Activated T-cell treated with anti-CD3 and anti-CD28 coated beads, Interleukin-2, amount 50 U/mL, for 48 hours (primary cell): ENCODE measurements at regions not wholly inside any gene's neighbourhood (a gene's known extent, or its start where the extent isn't known, plus 50 kb on each side); places are given as distances from the start of the nearest gene placed in this dataset.

Experiments used
- DNase-seq, 2 experiments: peaks; one replicate each; pipeline ENCODE4 v3.0.0-alpha.2; 2020

DNA sequence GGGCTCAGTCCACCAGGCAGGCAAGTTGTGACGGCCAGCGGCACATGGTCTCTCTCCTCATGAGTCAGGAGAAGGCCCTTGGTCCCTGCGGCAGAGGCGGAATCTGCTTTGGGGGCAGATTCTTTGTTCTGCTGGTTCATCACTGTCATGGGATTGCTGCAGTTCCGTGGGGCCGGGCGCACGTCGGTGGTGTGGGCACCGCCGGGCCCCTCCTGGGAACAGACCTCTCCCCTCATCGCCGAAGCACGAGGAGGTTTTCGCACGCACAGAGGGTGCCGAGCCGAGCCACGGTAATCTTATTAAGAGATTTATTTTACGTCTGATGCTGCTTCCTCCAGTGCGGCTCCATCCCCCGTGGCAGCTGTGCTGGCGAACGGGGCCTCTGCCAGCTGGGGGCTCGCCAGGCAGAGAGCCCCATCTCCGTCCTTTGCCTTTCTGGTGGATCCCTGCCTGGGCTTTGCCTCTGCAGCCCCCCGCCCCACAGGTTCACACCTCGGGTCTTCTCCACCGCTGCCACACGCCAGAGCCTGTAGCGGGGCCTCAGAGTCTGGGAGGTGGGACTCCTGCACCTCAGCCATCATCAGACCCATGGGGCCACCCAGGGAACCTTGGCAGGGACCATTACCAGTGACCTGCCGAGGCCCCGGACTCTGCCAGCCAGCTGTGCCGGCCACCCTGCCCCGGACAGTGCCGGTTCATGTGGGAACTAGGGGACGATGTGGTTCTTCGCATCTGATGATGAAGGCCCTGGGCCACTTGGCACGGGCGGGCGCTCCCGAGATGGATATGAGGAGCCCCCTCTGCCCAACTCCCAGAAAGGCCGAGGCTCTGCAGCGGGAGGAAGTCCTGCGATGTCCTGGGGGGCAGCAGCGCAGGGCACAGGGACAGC is 86.7 kb upstream of the NKX1-1 start:
- no peak for DNase-seq

DNA sequence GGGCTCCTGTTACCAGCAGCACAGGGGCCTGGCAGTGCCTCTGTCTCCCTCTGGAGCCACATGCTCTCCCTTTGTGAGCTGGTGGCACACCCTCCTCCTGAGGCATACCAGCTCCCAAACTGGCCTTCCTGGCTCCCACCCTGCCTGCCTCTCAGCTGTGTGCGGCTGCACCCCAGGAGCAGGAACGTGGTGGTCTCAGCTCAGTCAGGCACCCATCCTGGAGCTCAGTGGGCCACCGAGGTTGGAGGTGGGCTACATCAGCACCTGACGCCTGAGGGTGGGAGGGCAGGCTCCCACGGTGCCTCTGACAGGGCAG is 85.9 kb upstream of the NKX1-1 start:
- no peak for DNase-seq

DNA sequence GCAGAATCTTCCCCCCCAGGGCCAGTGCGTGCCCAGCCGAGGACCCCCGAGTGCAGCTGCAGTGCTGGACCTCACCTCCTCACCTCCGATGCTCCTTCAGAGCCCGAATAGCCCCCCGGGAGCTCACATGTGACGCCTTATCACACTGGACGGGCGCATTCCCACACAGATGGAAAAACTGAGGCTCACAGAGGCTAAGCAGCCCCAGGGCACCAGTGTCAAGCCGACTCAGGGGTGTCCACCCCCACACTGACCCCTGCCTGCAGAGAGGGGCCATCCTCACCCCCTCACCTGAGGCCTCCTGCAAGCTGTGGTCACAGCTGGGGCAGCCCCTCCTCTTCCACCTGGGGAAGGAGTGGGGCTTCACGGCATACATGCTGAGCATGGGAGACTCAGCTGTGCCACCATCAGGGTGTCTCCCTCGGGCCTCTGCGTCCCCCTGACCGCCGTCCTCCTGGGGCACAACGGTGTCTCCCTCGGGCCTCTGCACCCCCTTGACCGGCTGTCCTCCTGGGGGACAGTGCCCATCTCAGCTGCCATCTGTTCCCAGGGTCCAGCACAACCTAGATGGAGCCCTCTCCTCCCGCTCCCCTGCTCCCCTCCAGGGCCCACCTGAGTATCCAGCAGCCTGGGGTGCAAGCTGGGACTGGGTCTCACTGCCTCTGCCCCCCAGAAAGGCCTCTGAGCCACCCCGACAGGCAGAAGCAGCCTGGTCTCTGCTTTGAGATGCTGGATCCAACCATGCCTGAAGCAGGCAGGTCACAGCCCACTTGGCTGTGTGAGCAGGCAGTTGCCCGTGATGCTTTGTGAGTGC is 85.3 kb upstream of the NKX1-1 start:
- DNase-seq, result no peak

DNA sequence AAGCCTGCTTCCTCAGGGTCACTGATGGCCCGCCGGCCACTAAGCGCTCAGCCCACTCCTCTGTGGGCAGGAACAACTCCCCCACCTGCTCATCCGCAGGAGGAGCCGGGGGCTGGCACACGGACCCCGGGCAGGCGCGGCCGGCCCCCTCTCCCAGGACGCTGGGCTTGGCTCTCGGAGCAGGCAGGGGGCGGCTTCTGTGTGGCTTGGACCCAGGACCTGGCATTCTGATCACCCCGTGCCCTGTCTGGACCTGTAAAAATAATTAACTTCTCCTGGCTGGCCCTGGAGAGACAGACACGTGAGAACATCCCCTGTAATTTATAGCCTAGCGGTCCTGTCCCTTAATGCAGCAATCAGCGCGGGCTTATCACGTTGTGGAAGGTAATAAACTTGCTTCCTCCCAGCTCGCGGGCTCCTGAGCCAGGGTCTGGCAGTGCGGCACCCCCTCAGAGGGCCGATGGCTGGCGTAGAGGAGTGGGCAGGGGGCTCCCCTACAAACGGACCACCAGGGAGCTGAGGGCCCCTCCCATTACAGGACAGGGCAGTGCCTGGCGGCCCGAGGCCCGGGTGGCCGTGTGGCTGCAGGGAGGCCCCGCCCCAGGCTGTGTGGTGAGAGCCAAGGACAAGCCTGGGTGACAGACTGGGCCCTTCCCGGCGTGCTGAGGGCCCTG is 84.5 kb upstream of the NKX1-1 start:
- no peak for DNase-seq

DNA sequence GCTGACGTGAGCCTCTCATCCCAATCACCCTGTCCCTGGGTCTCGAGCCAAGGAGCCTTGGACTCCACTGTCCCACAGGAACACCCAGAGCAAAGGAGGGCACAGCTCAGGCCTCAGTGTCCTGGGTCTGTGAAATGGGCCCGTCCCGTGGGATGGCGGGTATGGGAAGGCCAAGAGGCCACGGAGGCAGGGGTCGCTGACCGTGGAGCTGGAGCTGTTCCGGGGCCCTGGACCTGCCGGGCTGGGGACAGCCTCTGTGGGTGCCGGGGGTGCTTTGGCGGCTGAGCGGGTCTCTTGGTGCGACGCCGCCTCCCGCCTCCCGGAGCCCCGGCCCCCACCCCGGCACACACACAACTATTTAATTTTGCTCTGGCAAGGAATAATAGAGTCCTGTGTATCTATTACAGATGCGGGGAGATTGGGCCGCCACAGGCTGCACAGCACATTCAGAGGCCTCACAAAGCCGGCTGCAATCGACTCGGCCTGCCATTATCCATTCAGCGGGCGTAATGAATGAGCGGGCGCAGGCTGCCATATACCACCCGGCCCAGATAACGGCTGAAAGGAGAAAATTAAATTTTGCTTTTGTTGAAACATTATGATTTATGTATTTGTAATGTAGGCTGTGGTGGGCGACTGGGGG is 83.9 kb upstream of the NKX1-1 start:
- DNase-seq, result no peak

DNA sequence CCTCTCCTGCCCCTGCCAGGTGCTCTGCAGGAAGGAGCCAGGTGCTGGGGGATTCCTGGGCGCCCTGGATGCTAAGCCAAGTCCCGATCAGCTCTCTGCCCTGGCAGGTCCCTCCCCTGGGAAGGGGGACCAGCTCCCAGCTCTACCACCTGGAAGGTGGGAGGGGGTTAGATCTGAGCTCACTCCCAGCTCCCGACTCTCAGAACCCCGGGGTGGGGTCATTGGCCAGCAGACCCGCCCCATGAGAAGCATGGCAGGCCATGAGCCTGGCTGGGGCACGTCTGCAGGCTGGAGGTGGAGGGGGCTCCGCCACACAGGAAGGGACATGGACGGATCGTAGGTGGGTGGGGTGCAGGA is 83.4 kb upstream of the NKX1-1 start:
- no peak for DNase-seq

DNA sequence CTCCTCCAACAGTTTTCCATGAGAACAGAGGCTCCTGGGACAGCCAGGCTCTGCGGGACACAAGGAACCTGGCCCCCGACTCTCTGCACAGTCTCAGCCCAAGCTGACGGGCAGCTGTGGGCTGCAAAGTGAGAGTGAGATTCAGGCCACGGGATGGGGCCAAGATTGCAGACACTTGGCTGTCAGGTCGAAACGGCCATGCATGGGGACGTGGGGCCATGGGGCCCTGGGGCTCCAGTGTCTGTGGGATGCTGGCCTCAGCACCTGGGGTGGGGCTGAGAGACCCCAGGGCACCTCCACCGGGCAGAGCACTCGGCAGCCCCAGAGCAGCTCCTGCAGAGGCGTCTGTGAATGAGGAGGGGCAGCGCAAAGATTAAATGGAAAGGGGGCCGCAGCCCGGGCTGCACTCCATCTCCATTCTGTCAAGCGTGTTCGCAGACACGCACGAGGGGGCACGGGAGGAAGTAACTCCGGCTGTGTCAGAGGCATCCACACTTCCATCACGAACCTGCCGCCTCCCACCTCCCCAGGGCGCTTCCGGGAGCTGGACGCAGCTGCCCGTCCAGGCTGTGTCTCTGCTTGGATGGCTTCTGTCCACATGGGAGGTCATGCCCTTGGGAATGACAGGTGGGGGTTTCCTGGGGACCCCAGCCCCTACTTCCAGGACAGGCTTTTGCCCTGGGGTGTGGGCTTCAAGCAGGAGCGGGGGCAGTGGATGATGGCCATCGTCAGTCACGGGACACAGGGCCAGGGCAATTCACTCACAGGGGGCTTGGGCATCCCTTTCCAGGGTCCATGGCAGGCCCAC is 82.8 kb upstream of the NKX1-1 start:
- DNase-seq, result no peak

DNA sequence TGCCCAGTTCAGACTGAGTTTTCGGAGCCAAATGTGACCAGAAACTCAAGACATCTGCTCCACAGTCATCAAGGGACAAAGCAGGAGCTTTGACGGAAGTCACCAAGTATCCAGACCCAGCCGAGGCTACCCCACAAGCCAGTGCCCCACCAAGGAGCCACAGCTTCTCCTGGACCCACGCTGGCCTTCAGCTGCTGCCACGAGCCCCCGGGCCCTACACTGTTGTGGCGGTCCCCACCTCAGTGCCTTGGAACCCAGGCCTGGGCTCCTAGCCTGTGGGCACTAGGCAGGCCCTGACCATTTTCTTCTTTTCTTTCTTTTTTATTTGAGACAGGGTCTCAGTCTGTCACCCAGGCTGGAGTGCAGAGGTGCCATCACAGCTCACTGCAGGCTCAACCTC is 82.1 kb upstream of the NKX1-1 start:
- no peak for DNase-seq

DNA sequence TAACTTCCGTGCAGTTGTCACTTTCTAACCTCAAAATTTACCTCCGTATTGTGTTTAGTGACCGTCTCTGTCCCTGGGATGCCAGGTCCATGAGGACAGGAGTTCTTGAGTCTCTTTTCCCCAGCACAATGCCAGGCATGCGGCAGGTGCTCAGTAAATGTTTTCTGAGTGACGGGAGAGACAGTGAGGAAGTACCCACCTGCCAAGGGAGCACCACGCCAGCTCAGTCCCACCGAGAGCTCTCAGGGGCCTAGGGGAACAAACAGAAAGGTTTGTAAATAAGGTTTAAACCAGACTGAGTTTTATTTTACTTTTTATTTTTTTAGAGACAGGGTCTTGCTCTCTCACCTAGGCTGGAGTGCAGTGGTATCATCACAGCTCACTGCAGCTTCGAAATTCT is 81.5 kb upstream of the NKX1-1 start:
- no peak for DNase-seq

DNA sequence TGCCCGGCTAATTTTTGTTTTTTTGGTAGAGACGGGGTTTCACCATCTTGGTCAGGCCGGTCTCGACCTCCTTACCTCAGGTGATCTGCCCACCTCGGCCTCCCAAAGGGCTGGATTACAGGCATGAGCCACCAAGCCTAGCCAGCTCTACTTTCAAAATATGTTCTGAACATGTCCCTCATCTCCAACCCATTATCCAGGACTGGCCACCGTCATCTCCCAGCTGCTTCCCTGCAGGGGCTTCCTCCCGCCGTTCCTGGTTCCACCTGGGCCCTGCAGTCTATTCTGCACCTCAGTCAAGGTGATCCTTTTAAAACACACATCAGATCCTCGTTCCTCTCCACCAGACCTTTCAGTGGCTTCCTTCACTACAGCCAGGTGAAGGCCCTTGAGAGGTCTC is 80.9 kb upstream of the NKX1-1 start:
- no peak for DNase-seq

DNA sequence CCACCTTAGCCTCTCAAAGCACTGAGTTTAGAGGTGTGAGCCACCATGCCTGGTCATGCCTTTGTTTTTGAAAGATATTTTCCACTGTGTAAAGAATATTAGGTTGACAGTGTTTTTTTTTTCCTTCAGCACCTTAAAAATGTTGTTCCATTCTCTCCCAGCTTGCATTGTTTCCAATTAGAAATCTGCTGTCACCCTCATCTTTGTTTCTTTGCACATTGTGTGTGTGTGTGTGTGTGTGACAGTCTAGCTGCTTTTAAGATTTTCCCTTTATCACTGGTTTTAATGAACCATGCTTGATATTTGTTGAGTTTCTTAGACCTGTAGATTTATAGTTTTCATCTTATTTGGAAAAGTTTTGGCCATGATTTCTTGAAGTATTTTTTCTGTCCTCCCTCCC is 79.0 kb upstream of the NKX1-1 start:
- no peak for DNase-seq

DNA sequence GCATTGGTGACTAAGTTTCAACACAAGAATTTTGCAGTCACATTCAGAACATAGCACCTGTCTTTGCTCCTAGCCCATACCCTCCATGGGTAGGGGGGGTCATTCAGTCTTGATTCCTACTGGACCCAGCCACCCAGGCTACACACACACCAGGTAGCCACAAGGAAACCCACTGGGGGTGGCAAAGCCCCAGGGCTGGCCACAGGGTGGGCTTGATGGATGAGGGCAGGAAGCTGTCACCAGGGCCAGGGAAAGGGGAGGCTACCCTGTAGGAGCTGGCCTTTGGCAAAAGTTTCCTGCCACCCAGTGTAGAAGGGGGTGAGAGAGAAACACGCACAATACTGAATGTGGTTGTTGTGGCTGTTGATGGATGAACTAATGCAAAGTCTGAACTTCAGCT is 74.5 kb upstream of the NKX1-1 start:
- no peak for DNase-seq

DNA sequence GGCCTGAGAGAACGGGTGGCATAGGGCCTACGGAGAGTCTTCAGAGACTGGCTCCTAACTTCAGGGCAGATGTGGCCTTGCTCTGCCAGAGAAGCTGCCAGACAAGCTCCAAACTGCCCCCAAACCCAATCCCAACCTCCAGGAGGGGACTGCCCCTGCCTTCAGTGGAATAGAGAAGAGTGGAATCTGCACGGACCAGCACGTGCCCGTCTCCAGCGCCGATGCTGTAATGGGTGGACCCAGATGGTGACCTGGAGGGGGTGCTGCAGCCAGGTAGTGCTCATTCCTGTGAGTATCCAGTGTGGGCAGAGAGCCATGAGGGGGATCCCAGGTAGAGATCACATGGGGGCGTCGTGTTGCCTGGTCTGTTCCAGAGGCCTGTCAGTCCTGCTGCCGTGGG is 73.2 kb upstream of the NKX1-1 start:
- DNase-seq, result no peak

DNA sequence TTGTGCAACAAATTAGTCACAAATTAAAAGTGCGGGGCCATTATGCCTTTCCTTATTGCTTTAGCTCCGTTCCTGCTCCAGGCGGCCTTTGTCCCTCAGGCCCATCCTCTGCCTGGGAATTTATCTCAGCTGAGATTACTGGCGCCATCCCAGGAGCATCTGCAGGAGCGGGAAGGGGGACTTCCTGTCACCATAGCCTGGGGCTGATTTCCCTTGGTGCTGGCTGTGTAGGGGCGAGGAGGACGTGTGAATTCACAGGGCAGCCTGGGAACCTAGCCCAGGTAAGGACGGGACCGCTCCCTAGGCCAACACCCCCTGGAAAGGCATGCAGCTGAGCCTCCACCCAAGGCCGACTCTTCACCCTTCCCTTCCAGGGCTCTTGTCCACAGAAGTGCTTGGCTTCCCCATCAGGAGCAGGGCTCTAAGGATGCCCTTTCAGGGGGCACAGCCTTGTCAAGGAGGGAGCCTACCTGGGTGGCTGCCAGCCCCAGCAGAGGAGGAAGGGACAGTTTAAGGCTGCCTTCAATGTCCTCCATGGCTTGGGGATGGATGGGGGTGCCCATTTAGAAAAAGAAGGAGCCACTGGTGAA is 72.6 kb upstream of the NKX1-1 start:
- DNase-seq, result no peak

DNA sequence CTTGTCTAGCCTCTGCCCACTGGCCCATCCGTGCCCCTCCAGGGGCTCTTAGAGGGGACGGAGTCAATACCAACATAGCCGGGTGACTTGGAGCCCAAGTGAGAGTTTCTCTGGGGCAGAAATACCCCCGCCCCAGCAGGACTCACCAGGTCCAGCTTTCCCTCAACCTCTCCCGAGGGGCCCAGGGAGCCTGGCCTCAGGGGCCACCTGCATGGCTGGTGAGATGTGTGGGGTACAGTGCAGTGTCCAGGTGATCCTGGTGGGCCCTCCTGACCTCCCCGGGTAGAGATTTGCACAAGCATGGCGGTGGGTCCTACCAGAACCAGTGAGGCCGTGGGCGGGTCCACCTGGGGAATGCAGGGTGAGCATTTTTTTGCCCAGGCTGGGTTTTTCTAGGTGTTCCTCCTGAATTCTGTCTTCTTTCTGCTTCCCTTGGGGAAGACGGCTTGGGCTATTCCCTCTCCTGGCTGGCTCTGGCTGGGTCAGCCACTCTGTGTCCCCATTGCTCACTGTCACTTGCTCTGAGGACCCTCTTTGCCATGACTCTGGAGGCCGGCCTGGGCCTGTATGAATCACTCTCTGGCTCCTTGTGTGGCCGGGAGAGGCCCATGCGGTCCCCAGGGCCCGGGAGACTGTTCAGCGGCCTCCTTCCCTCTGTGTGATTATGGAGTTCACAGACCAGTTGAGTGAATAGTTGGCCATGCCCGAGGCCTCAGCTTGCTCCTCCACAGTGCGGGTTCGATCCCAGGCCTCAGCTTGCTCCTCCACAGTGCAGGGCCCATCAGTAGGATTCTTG is 71.0 kb upstream of the NKX1-1 start:
- DNase-seq, result no peak

DNA sequence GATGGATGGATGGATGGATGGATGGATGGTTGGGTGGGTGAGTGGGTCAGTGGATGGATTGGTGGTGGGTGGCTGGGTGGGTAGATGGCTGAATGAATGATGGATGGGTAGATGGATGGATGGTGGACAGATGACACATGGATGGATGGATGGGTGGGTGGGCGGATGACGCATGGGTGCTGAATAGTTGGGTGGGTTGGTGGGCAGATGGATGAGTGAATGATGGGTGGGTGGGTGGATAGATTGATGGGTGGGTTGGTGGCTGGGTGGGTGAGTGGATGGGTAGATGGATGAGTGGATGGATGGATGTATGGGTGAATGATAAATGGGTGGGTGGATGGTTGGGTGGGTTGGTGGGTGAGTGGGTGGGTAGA is 69.9 kb upstream of the NKX1-1 start:
- DNase-seq, result no peak

DNA sequence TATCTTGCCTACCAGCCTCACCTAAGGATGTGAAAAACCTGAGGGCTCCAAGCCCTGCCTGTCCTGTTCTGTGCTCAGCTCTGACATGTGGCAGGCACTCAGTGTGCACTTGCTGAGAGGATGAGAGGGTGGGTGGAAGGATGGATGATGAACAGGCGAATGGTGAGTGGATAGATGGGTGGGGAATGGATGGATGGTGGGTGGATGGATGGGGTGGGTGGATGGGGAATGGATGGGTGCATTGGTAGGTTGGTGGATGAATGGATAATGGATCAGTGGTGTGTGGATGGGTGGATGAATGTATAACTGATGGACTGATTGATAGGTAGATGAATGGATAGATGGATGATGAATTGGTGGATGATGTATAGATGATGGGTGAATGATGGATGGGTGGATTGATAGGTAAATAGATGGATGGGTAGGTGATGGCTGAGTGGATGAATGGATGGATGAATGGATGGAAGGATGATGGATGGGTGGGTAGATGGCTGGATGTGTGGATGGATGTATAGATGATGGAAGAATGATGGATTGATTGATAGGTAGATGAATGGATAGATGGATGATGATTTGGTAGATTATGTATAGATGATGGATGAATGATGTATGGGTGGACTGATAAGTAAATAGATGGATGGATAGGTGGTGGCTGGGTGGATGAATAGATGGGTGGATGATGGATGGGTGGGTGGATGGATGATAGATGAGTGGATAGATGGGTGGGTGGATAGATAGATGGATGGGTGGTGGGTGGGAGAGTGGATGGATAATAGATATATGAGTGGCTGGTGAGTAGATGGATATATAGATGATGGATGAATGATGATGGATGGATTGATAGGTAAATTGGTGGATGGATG is 69.3 kb upstream of the NKX1-1 start:
- DNase-seq, result no peak

DNA sequence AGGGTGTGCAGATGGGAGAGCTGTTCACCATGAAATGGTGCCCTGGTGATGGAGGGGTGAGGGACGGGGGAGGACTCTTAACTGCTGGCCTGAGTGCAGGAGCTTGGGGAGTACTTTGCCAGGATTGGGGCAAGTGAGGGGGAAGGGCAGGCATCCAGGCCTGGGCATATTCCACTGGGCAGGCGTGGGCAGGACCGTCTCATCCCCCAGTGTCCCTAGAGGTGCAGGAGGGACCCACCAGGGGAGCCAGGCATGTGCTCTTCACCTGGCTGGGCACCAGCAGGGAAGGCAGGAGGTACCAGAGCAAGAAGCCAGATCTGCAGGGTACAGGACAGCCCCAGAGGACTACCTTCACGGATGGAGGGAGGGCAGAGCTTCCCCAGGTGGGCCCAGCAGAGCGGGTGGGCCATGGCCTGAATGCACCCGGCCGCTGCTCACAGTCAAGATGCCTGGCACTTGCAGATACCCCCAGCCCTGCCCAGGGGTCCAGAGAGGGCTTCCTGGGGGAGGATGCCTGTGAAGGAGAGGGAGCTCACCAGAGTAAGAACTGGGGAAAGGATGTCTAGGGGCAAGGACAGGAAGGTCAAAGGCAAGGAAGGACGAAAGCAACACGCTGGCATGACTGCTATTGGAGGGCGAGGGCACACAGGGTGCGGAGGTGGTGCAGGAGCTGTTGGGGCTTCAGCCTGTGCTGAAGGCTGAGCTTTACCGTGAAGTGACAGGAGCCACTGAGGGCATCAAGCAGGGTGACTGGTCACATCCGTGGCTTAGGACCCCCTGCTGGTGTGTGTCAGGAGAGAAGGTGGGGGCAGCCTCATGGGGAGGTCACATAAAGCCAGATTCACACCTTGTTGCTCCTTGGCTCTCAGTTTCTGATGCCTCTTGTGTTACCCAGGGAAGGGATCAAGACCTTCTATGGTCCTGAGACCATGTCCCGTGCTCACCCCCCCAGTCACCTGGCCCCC is 68.2 kb upstream of the NKX1-1 start:
- no peak for DNase-seq

DNA sequence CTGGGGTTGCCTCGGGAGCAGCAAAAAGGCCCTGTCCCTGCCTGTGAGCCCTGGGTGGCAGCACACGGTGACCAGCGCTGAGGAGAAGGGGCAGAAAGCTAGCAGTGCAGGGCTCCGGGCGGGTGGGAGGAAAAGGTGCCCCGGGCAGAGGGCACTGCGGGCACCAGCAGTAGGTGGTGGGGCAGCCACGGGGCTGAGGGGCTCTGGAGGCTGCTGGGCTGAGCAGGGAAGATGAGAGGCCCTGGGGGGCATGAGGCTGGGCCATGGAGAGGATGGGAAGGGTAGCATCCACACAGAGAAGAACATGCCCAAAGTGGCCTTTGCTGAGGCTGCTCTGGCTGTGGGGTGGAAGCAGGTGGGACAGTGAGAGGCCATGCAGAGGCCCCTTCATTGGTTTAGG is 67.5 kb upstream of the NKX1-1 start:
- no peak for DNase-seq
